Ectodermal cell (in vitro differentiated cells): ENCODE measurements at regions not wholly inside any gene's neighbourhood (a gene's known extent, or its start where the extent isn't known, plus 50 kb on each side); places are given as distances from the start of the nearest gene placed in this dataset.
"Not testable (repeated sequence)": the region's sequence is repeated elsewhere in the genome, so short reads cannot be mapped to it uniquely, and the experiment has no call there.

Experiments used
- H3K27ac ChIP-seq: 2 replicates; pipeline ENCODE4 v1.7.0; 2013; ENCODE audit warnings: mild to moderate bottlenecking, low read depth, low read length; ENCODE audit not compliant: insufficient read depth, poor library complexity, severe bottlenecking
- H3K27me3 ChIP-seq: 2 replicates; pipeline ENCODE4 v1.7.0; 2013; ENCODE audit warnings: mild to moderate bottlenecking, low read length; ENCODE audit not compliant: insufficient read depth, control insufficient read depth, poor library complexity, severe bottlenecking
- H3K36me3 ChIP-seq: one replicate; pipeline ENCODE4 v1.7.0; 2013; ENCODE audit warnings: low read length; ENCODE audit not compliant: control insufficient read depth, insufficient read depth
- H3K4me1 ChIP-seq: one replicate; pipeline ENCODE4 v1.7.0; 2013; ENCODE audit warnings: low read length; ENCODE audit not compliant: control insufficient read depth, insufficient read depth
- H3K4me3 ChIP-seq: 2 replicates; pipeline ENCODE4 v1.7.0; 2013; ENCODE audit warnings: low read depth, low read length, control low read depth; ENCODE audit not compliant: insufficient read depth
- H3K9me3 ChIP-seq: 2 replicates; pipeline ENCODE4 v1.7.0; 2013; ENCODE audit warnings: mild to moderate bottlenecking, low read length, moderate library complexity; ENCODE audit not compliant: control insufficient read depth
- WGBS, 2 experiments: methylation state at CpG; one replicate each; pipeline ENCODE4 v1.1.7; 2013; ENCODE audit warnings: missing lambda C conversion rate in 2 of 2; 5-methylcytosine and 5-hydroxymethylcytosine counted together

GRCh38 chr17:45554479-45554878 lies 64.0 kb upstream of the PLEKHM1 start:
- not testable (repeated sequence) for H3K4me3 ChIP-seq, H3K27ac ChIP-seq

GRCh38 chr17:45558821-45559220 lies 68.3 kb upstream of the PLEKHM1 start:
- no CpG with 5 or more reads among the region's 1 CpG for WGBS, 2 experiments

More at GRCh38 chr17:45554479-45554878, 64.0 kb upstream of the PLEKHM1 start:
- H3K27me3 ChIP-seq, H3K9me3 ChIP-seq, H3K36me3 ChIP-seq, H3K4me1 ChIP-seq: not testable (repeated sequence)
- WGBS, 2 experiments: no CpG with 5 or more reads among the region's 1 CpG

DNA sequence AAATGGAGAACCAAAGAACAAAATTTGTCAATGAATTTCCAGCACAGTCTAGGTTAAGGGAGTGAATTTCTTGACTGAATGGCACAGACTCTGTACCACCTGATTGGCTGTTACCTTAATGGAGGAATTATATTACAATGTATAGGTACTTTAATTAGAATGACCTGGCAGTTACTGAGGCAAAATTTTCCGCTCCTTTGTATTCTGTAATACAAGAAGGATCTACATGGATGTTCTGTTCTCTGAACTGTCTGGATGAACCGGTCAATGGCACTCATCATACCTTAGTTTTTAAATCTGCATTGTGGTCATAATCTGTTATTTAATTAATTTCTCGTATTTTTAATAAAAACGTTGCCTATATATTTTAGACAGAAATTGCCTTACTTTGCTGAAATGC lies 72.3 kb upstream of the PLEKHM1 start:
- H3K27ac ChIP-seq, H3K27me3 ChIP-seq, H3K4me1 ChIP-seq, H3K4me3 ChIP-seq, H3K9me3 ChIP-seq, H3K36me3 ChIP-seq: not testable (repeated sequence)
- WGBS, 2 experiments: 84 to 88% methylated on average over 2 to 3 of the region's 4 CpGs

More at GRCh38 chr17:45558821-45559220, 68.3 kb upstream of the PLEKHM1 start:
- H3K9me3 ChIP-seq, H3K27ac ChIP-seq, H3K27me3 ChIP-seq, H3K4me1 ChIP-seq, H3K4me3 ChIP-seq, H3K36me3 ChIP-seq: not testable (repeated sequence)

GRCh38 chr17:45563283-45563682 lies 72.8 kb upstream of the PLEKHM1 start:
- not testable (repeated sequence) for H3K27ac ChIP-seq, H3K9me3 ChIP-seq, H3K4me1 ChIP-seq, H3K4me3 ChIP-seq, H3K36me3 ChIP-seq, H3K27me3 ChIP-seq
- 94 to 97% methylated on average over 2 to 3 of the region's 3 CpGs for WGBS, 2 experiments

DNA sequence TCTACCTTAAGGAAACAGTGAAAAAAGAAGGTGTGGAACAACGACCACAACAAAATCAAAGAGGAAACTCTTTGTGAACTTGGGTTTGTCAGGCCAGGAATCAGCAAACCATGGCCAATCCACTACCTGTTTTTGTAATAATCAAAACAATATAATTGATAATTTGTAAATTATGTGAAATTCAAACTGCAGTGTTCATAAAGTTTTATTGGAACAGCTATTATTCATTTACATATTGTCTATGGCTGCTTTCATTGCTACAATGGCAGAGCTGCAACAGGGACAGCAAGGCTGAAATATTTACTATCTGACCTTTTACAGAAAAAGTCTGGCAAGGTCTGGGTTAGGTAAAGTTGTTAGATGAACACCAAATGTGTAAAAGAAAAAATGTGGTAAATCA lies 77.8 kb upstream of the PLEKHM1 start:
- not testable (repeated sequence) for H3K9me3 ChIP-seq, H3K27me3 ChIP-seq, H3K4me1 ChIP-seq, H3K36me3 ChIP-seq, H3K4me3 ChIP-seq, H3K27ac ChIP-seq
- WGBS, 2 experiments: 92 to 100% methylated on average over 1 of the region's 1 CpG

- not testable (repeated sequence) for H3K9me3 ChIP-seq, H3K27ac ChIP-seq, H3K27me3 ChIP-seq, H3K4me3 ChIP-seq, H3K36me3 ChIP-seq, H3K4me1 ChIP-seq
- WGBS, 2 experiments: 82 to 100% methylated on average over 2 of the region's 2 CpGs
Measured at GRCh38 chr17:45573326-45573725, 82.8 kb upstream of the PLEKHM1 start.

GRCh38 chr17:45573924-45574770 lies 83.6 kb upstream of the PLEKHM1 start:
- no peak overlapping the region for H3K27ac ChIP-seq
- H3K36me3 ChIP-seq: no peaks in the 10 kb centered on the region
- WGBS, 2 experiments: 85 to 88% methylated on average over 5 of the region's 5 CpGs
- H3K4me3 ChIP-seq: no peak overlapping the region
- no peaks in the 10 kb centered on the region for H3K9me3 ChIP-seq
- H3K4me1 ChIP-seq: no peaks in the 10 kb centered on the region
- H3K27me3 ChIP-seq: no peaks in the 10 kb centered on the region

- 90 to 92% methylated on average over 1 of the region's 1 CpG for WGBS, 2 experiments
- Histone ChIP-seq H3K27me3 (no peaks in the 10 kb centered on the region), H3K4me3 (no peak overlapping the region), H3K27ac (no peak overlapping the region), H3K9me3 (no peaks in the 10 kb centered on the region), H3K4me1 (peaks cover 8% of the 10 kb centered on the region), H3K36me3 (no peaks in the 10 kb centered on the region)
Measured at GRCh38 chr17:45575126-45575885, 84.8 kb upstream of the PLEKHM1 start.

GRCh38 chr17:45576527-45577307 lies 86.2 kb upstream of the PLEKHM1 start:
- WGBS, 2 experiments: 90 to 93% methylated on average over 10 of the region's 10 CpGs
- not testable (repeated sequence) for H3K9me3 ChIP-seq, H3K27ac ChIP-seq, H3K4me1 ChIP-seq, H3K36me3 ChIP-seq, H3K4me3 ChIP-seq, H3K27me3 ChIP-seq
